ENCODE measurements at regions not wholly inside any gene's neighbourhood (a gene's known extent, or its start where the extent isn't known, plus 50 kb on each side); places are given as distances from the start of the nearest gene placed in this dataset.

GRCh38 chr16:55045329-55045728 lies 114.7 kb downstream of the IRX5 start:
- H3K4me3 Mint-ChIP-seq = no peak overlapping the region
- H3K9me3 Mint-ChIP-seq = no peaks in the 10 kb centered on the region
- no peak overlapping the region for H3K27ac Mint-ChIP-seq
- no peak for ATAC-seq
- no peak for DNase-seq
- H3K27me3 Mint-ChIP-seq = peaks cover 15% of the 10 kb centered on the region
- H3K4me1 Mint-ChIP-seq = no peaks in the 10 kb centered on the region

GRCh38 chr16:55045756-55046460 lies 115.2 kb downstream of the IRX5 start:
- ATAC-seq = no peak
- H3K9me3 Mint-ChIP-seq = no peaks in the 10 kb centered on the region
- H3K4me1 Mint-ChIP-seq = no peaks in the 10 kb centered on the region
- H3K4me3 Mint-ChIP-seq = no peak overlapping the region
- no peak overlapping the region for H3K27ac Mint-ChIP-seq
- H3K27me3 Mint-ChIP-seq = peaks cover 15% of the 10 kb centered on the region
- no peak for DNase-seq

- Mint-ChIP-seq H3K27ac (no peak overlapping the region), H3K4me3 (no peak overlapping the region)
- no peak for ATAC-seq
Measured at GRCh38 chr16:55046513-55046912, 115.8 kb downstream of the IRX5 start.

GRCh38 chr16:55046916-55047315 lies 116.3 kb downstream of the IRX5 start:
- H3K27ac Mint-ChIP-seq = no peak overlapping the region
- peaks cover 15% of the 10 kb centered on the region for H3K27me3 Mint-ChIP-seq
- H3K9me3 Mint-ChIP-seq = no peaks in the 10 kb centered on the region
- no peak for ATAC-seq
- H3K4me1 Mint-ChIP-seq = no peaks in the 10 kb centered on the region
- no peak for DNase-seq
- no peak overlapping the region for H3K4me3 Mint-ChIP-seq

More at GRCh38 chr16:55046513-55046912, 115.8 kb downstream of the IRX5 start:
- no peak for DNase-seq
- H3K27me3 Mint-ChIP-seq = peaks cover 15% of the 10 kb centered on the region
- H3K4me1 Mint-ChIP-seq = no peaks in the 10 kb centered on the region
- H3K9me3 Mint-ChIP-seq = no peaks in the 10 kb centered on the region

GRCh38 chr16:55047331-55047730 lies 116.7 kb downstream of the IRX5 start:
- ATAC-seq = no peak
- no peaks in the 10 kb centered on the region for H3K4me1 Mint-ChIP-seq
- H3K27me3 Mint-ChIP-seq = peaks cover 15% of the 10 kb centered on the region

GRCh38 chr16:55047903-55048497 lies 117.3 kb downstream of the IRX5 start:
- DNase-seq = no peak
- H3K9me3 Mint-ChIP-seq = no peaks in the 10 kb centered on the region
- H3K27ac Mint-ChIP-seq = no peak overlapping the region
- H3K4me1 Mint-ChIP-seq = no peaks in the 10 kb centered on the region
- peaks cover 15% of the 10 kb centered on the region for H3K27me3 Mint-ChIP-seq
- H3K4me3 Mint-ChIP-seq = no peak overlapping the region
- no peak for ATAC-seq

More at GRCh38 chr16:55047331-55047730, 116.7 kb downstream of the IRX5 start:
- DNase-seq = no peak
- H3K27ac Mint-ChIP-seq = no peak overlapping the region
- H3K9me3 Mint-ChIP-seq = no peaks in the 10 kb centered on the region
- no peak overlapping the region for H3K4me3 Mint-ChIP-seq

GRCh38 chr16:55048745-55049144 lies 118.1 kb downstream of the IRX5 start:
- ATAC-seq = no peak
- H3K27me3 Mint-ChIP-seq = peaks cover 15% of the 10 kb centered on the region
- no peak overlapping the region for H3K27ac Mint-ChIP-seq
- DNase-seq = no peak
- H3K9me3 Mint-ChIP-seq = no peaks in the 10 kb centered on the region
- H3K4me3 Mint-ChIP-seq = no peak overlapping the region
- H3K4me1 Mint-ChIP-seq = no peaks in the 10 kb centered on the region

- ATAC-seq = no peak
- peaks cover 4% of the 10 kb centered on the region for H3K4me1 Mint-ChIP-seq
- H3K9me3 Mint-ChIP-seq = peaks cover 0 to 7% of the 10 kb centered on the region in 2 donors
- H3K27me3 Mint-ChIP-seq = peaks cover 40% of the 10 kb centered on the region
- no peak overlapping the region for H3K27ac Mint-ChIP-seq
- no peak overlapping the region for H3K4me3 Mint-ChIP-seq
- no peak for DNase-seq
Measured at GRCh38 chr16:55051571-55052347, 121.1 kb downstream of the IRX5 start.

- no peak for ATAC-seq
- Mint-ChIP-seq H3K9me3 (peaks cover 0 to 7% of the 10 kb centered on the region in 2 donors), H3K4me1 (peaks cover 10% of the 10 kb centered on the region), H3K4me3 (no peak overlapping the region), H3K27ac (no peak overlapping the region), H3K27me3 (peaks cover 40% of the 10 kb centered on the region)
- no peak for DNase-seq
Measured at GRCh38 chr16:55052348-55052734, 121.7 kb downstream of the IRX5 start.

GRCh38 chr16:55052741-55053415 lies 122.2 kb downstream of the IRX5 start:
- Mint-ChIP-seq H3K4me3 (no peak overlapping the region), H3K27me3 (peaks cover 40% of the 10 kb centered on the region), H3K27ac (no peak overlapping the region), H3K4me1 (peaks cover 11% of the 10 kb centered on the region), H3K9me3 (peaks cover 0 to 7% of the 10 kb centered on the region in 2 donors)
- DNase-seq = no peak
- ATAC-seq = no peak

- DNase-seq = no peak
- no peak for ATAC-seq
- Mint-ChIP-seq H3K4me3 (no peak overlapping the region), H3K27me3 (peaks cover 62% of the 10 kb centered on the region), H3K27ac (no peak overlapping the region), H3K4me1 (peaks cover 11% of the 10 kb centered on the region), H3K9me3 (peaks cover 0 to 7% of the 10 kb centered on the region in 2 donors)
Measured at GRCh38 chr16:55055262-55055661, 124.6 kb downstream of the IRX5 start.

- Mint-ChIP-seq H3K4me3 (peak overlapping the region in 1 of 2 donors; percentile 36), H3K27me3 (peaks cover 70% of the 10 kb centered on the region), H3K9me3 (peaks cover 0 to 7% of the 10 kb centered on the region in 2 donors), H3K4me1 (peaks cover 11% of the 10 kb centered on the region), H3K27ac (no peak overlapping the region)
- DNase-seq (no peak), ATAC-seq (no peak)
Measured at GRCh38 chr16:55056585-55057401, 126.1 kb downstream of the IRX5 start.

GRCh38 chr16:55057866-55058265 lies 127.2 kb downstream of the IRX5 start:
- ATAC-seq (no peak), DNase-seq (no peak)
- Mint-ChIP-seq H3K4me3 (no peak overlapping the region), H3K27me3 (peaks cover 80% of the 10 kb centered on the region), H3K27ac (no peak overlapping the region), H3K9me3 (peaks cover 0 to 8% of the 10 kb centered on the region in 2 donors), H3K4me1 (peaks cover 11% of the 10 kb centered on the region)

- H3K4me3 Mint-ChIP-seq = no peak overlapping the region
- H3K27ac Mint-ChIP-seq = no peak overlapping the region
- peaks cover 0 to 13% of the 10 kb centered on the region in 2 donors for H3K9me3 Mint-ChIP-seq
- peaks cover 11% of the 10 kb centered on the region for H3K4me1 Mint-ChIP-seq
- ATAC-seq (no peak), DNase-seq (no peak)
- H3K27me3 Mint-ChIP-seq = peaks cover 81% of the 10 kb centered on the region
Measured at GRCh38 chr16:55058576-55058975, 127.9 kb downstream of the IRX5 start.

GRCh38 chr16:55059146-55059545 lies 128.5 kb downstream of the IRX5 start:
- Mint-ChIP-seq H3K4me1 (peaks cover 11% of the 10 kb centered on the region), H3K9me3 (peaks cover 0 to 13% of the 10 kb centered on the region in 2 donors), H3K27me3 (peaks cover 81% of the 10 kb centered on the region), H3K27ac (no peak overlapping the region), H3K4me3 (no peak overlapping the region)
- DNase-seq (no peak), ATAC-seq (no peak)
